Femur (tissue), 1 donor: ENCODE measurements at regions not wholly inside any gene's neighbourhood (a gene's known extent, or its start where the extent isn't known, plus 50 kb on each side); places are given as distances from the start of the nearest gene placed in this dataset.
"Not testable (repeated sequence)": the region's sequence is repeated elsewhere in the genome, so short reads cannot be mapped to it uniquely, and the experiment has no call there.

Source experiments
- DNase-seq: peaks from one replicate; pipeline ENCODE4 v3.0.0-alpha.2; 2017

- no peak for DNase-seq
Observed at GRCh38 chr12:95358111-95359083, 115.6 kb upstream of the METAP2 start.

GRCh38 chr12:95365912-95366311 is 108.0 kb upstream of the METAP2 start:
- no peak for DNase-seq

- DNase-seq: no peak
Observed at GRCh38 chr12:95368931-95369330, 105.0 kb upstream of the METAP2 start.

- no peak for DNase-seq
Observed at GRCh38 chr12:95371571-95371970, 102.4 kb upstream of the METAP2 start.

GRCh38 chr12:95379481-95379880 is 94.5 kb upstream of the METAP2 start:
- DNase-seq: not testable (repeated sequence)

- not testable (repeated sequence) for DNase-seq
Observed at GRCh38 chr12:95380334-95380733, 93.6 kb upstream of the METAP2 start.

GRCh38 chr12:95380997-95381786 is 92.8 kb upstream of the METAP2 start:
- DNase-seq: no peak

GRCh38 chr12:95383920-95384319 is 90.0 kb upstream of the METAP2 start:
- peak; percentile 30 for DNase-seq

GRCh38 chr12:95384785-95385184 is 89.2 kb upstream of the METAP2 start:
- no peak for DNase-seq

GRCh38 chr12:95385246-95386035 is 88.5 kb upstream of the METAP2 start:
- DNase-seq: peak; percentile 78

- DNase-seq: no peak
Observed at GRCh38 chr12:95386051-95386450, 87.9 kb upstream of the METAP2 start.

GRCh38 chr12:95388260-95388659 is 85.7 kb upstream of the METAP2 start:
- DNase-seq: not testable (repeated sequence)

- no peak for DNase-seq
Observed at GRCh38 chr12:95390192-95390591, 83.8 kb upstream of the METAP2 start.

- DNase-seq: no peak
Observed at GRCh38 chr12:95390932-95391331, 83.0 kb upstream of the METAP2 start.

- no peak for DNase-seq
Observed at GRCh38 chr12:95393191-95393790, 80.7 kb upstream of the METAP2 start.

GRCh38 chr12:95395696-95396095 is 78.3 kb upstream of the METAP2 start:
- DNase-seq: no peak

GRCh38 chr12:95396849-95397468 is 77.0 kb upstream of the METAP2 start:
- no peak for DNase-seq

- DNase-seq: no peak
Observed at GRCh38 chr12:95397571-95397970, 76.4 kb upstream of the METAP2 start.

- DNase-seq: peak; percentile 26
Observed at GRCh38 chr12:95402096-95402495, 71.9 kb upstream of the METAP2 start.

GRCh38 chr12:95408201-95408600 is 65.8 kb upstream of the METAP2 start:
- DNase-seq: no peak

- peak; percentile 23 for DNase-seq
Observed at GRCh38 chr12:95411057-95411456, 62.9 kb upstream of the METAP2 start.

- DNase-seq: no peak
Observed at GRCh38 chr12:95411466-95411865, 62.5 kb upstream of the METAP2 start.
